ENCODE measurements at regions not wholly inside any gene's neighbourhood (a gene's known extent, or its start where the extent isn't known, plus 50 kb on each side); places are given as distances from the start of the nearest gene placed in this dataset.
"Not testable (repeated sequence)": the region's sequence is repeated elsewhere in the genome, so short reads cannot be mapped to it uniquely, and the experiment has no call there.

GRCh38 chr22:49657275-49657973 lies 170.2 kb downstream of the BRD1 start (continued):
- 0 out of 2 replicates have a peak, but pooled peaks have one; percentile 13 for TF ChIP-seq PRDM10 (tag by site-specific recombination; IDR thresholded peaks at IDR 0.05)

- POLR2A ChIA-PET = interaction anchor here (1.0 kb wide), 1 partner anchor 13 kb away, joined by 3 read pairs; no protein-coding TSS in a partner anchor
- not testable (repeated sequence) for H3K4me1 ChIP-seq (ENCODE audit: control insufficient read depth, insufficient read depth, low read length); H3K9me3 ChIP-seq (ENCODE audit: control insufficient read depth, insufficient read depth, low read depth, low read length); H3K4me3 ChIP-seq (ENCODE audit: low read depth, low read length); H3K27ac ChIP-seq (ENCODE audit: extremely low read depth, low read depth, low read length); H3K36me3 ChIP-seq (ENCODE audit: control insufficient read depth in 2 of 2, insufficient read depth in 1 of 2, low read length in 2 of 2)
- CTCF ChIA-PET = interaction anchor here (0.6 to 1.1 kb wide), 4 partner anchors 24 to 154 kb away, joined by 3 to 4 read pairs (median 3); no protein-coding TSS in a partner anchor
- TF ChIP-seq ZBTB6 (tag by site-specific recombination; IDR thresholded peaks at IDR 0.05) (peak; percentile 66; the same call in 1 of the 2 replicates), ZNF341 (tag by site-specific recombination; IDR thresholded peaks at IDR 0.05; ENCODE audit: low read depth) (peak; percentile 93)
Measured at GRCh38 chr22:49656883-49657274, 170.8 kb downstream of the BRD1 start.

GRCh38 chr22:49656291-49656851 lies 171.3 kb downstream of the BRD1 start:
- Histone ChIP-seq H3K4me1 (ENCODE audit: control insufficient read depth, insufficient read depth, low read length) (no peaks in the 10 kb centered on the region), H3K9me3 (ENCODE audit: control insufficient read depth, insufficient read depth, low read depth, low read length) (no peaks in the 10 kb centered on the region), H3K4me3 (ENCODE audit: low read depth, low read length) (no peak overlapping the region), H3K27ac (ENCODE audit: extremely low read depth, low read depth, low read length) (no peak overlapping the region), H3K36me3 (ENCODE audit: control insufficient read depth in 2 of 2, insufficient read depth in 1 of 2, low read length in 2 of 2) (no peaks in the 10 kb centered on the region)
- TF ChIP-seq ZNF18 (tag by site-specific recombination; IDR thresholded peaks at IDR 0.05) (no peak), SP2 (tag by site-specific recombination; IDR thresholded peaks at IDR 0.05) (no peak), ZNF585B (tag by site-specific recombination; IDR thresholded peaks at IDR 0.05) (no peak), ZNF645 (tag by site-specific recombination; IDR thresholded peaks at IDR 0.05) (no peak), YY1 (tag by site-specific recombination; IDR thresholded peaks at IDR 0.05) (no peak), ZEB2 (tag by site-specific recombination; IDR thresholded peaks at IDR 0.05) (no peak)
- ChIA-PET POLR2A (interaction anchor here (1.0 kb wide), 1 partner anchor 13 kb away, joined by 3 read pairs; no protein-coding TSS in a partner anchor), CTCF (interaction anchor here (0.6 to 1.1 kb wide), 3 partner anchors 23 to 154 kb away, joined by 3 to 4 read pairs (median 3); no protein-coding TSS in a partner anchor)
